ENCODE measurements at regions not wholly inside any gene's neighbourhood (a gene's known extent, or its start where the extent isn't known, plus 50 kb on each side); places are given as distances from the start of the nearest gene placed in this dataset.

- Mint-ChIP-seq H3K4me3 (no peak overlapping the region), H3K27ac (no peak overlapping the region), H3K9me3 (peaks cover 10% of the 10 kb centered on the region), H3K4me1 (peaks cover 9% of the 10 kb centered on the region), H3K27me3 (ENCODE audit: insufficient read depth) (no peaks in the 10 kb centered on the region), H3K36me3 (ENCODE audit: low read depth) (peaks cover 2% of the 10 kb centered on the region)
- TF ChIP-seq, protein P1, sequence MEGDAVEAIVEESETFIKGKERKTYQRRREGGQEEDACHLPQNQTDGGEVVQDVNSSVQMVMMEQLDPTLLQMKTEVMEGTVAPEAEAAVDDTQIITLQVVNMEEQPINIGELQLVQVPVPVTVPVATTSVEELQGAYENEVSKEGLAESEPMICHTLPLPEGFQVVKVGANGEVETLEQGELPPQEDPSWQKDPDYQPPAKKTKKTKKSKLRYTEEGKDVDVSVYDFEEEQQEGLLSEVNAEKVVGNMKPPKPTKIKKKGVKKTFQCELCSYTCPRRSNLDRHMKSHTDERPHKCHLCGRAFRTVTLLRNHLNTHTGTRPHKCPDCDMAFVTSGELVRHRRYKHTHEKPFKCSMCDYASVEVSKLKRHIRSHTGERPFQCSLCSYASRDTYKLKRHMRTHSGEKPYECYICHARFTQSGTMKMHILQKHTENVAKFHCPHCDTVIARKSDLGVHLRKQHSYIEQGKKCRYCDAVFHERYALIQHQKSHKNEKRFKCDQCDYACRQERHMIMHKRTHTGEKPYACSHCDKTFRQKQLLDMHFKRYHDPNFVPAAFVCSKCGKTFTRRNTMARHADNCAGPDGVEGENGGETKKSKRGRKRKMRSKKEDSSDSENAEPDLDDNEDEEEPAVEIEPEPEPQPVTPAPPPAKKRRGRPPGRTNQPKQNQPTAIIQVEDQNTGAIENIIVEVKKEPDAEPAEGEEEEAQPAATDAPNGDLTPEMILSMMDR (conservative IDR thresholded peaks at IDR 0.05): no peak
- H3K4me1 ChIP-seq (ENCODE audit: control insufficient read depth, insufficient read depth, low read length): no peaks in the 10 kb centered on the region
- 88 to 100% methylated on average over 2 to 3 of the region's 3 CpGs for WGBS, 2 experiments (ENCODE audit: insufficient coverage in 1 of 2, insufficient read length in 1 of 2)
- no peak overlapping the region for H3K9ac ChIP-seq (ENCODE audit: extremely low read depth, low read length, poor library complexity, severe bottlenecking)
- no peak overlapping the region for H3K27ac ChIP-seq (ENCODE audit: low read depth, low read length)
- H3K36me3 ChIP-seq (ENCODE audit: control insufficient read depth, insufficient read depth, low read length): no peaks in the 10 kb centered on the region
- no peak for DNase-seq
- H3K27me3 ChIP-seq (ENCODE audit: control insufficient read depth, insufficient read depth, low read length, poor library complexity, severe bottlenecking): no peaks in the 10 kb centered on the region
- H3K4me3 ChIP-seq (ENCODE audit: low read length): no peak overlapping the region
- H3K9me3 ChIP-seq (ENCODE audit: control insufficient read depth, low read length): peaks cover 4% of the 10 kb centered on the region
Measured at GRCh38 chr6:139659196-139659595, 284.7 kb upstream of the CITED2 start.

DNA sequence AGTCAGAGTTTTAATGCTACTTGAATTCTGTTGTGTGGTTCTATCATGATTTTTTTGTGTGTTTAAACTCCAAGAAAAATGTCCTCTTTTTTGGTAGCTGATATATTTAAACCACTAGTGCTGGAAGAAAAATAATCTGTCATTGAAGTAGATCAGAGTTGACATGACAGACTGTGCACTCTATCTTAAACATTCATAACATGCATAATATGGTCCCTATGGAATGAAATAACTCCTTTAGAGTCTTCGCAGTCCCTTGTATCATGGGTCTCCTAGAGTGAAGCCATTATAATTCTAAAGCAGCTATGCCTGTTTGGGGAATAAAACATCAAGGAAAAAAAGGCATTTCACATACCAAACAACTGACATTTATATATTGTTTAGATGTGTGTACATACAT lies 282.7 kb upstream of the CITED2 start:
- Histone ChIP-seq H3K27me3 (ENCODE audit: control insufficient read depth, insufficient read depth, low read length, poor library complexity, severe bottlenecking) (no peaks in the 10 kb centered on the region), H3K4me1 (ENCODE audit: control insufficient read depth, insufficient read depth, low read length) (no peaks in the 10 kb centered on the region), H3K9ac (ENCODE audit: extremely low read depth, low read length, poor library complexity, severe bottlenecking) (no peak overlapping the region), H3K27ac (ENCODE audit: low read depth, low read length) (no peak overlapping the region), H3K36me3 (ENCODE audit: control insufficient read depth, insufficient read depth, low read length) (no peaks in the 10 kb centered on the region), H3K9me3 (ENCODE audit: control insufficient read depth, low read length) (no peaks in the 10 kb centered on the region), H3K4me3 (ENCODE audit: low read length) (no peak overlapping the region)
- H3K4me1 Mint-ChIP-seq: peaks cover 14% of the 10 kb centered on the region
- H3K27ac Mint-ChIP-seq: no peak overlapping the region
- TF ChIP-seq, protein P1 (conservative IDR thresholded peaks at IDR 0.05): no peak
- WGBS, 2 experiments (ENCODE audit: insufficient coverage in 1 of 2, insufficient read length in 1 of 2): 100% methylated on average over 1 of the region's 1 CpG; no CpG with 5 or more reads in 1 of the 2 experiments
- no peak overlapping the region for H3K4me3 Mint-ChIP-seq
- DNase-seq: no peak
- no peaks in the 10 kb centered on the region for H3K36me3 Mint-ChIP-seq (ENCODE audit: low read depth)
- no peaks in the 10 kb centered on the region for H3K27me3 Mint-ChIP-seq (ENCODE audit: insufficient read depth)
- H3K9me3 Mint-ChIP-seq: no peaks in the 10 kb centered on the region

- Mint-ChIP-seq H3K4me3 (no peak overlapping the region), H3K9me3 (no peaks in the 10 kb centered on the region), H3K27ac (no peak overlapping the region), H3K36me3 (ENCODE audit: low read depth) (no peaks in the 10 kb centered on the region), H3K4me1 (peaks cover 14% of the 10 kb centered on the region), H3K27me3 (ENCODE audit: insufficient read depth) (no peaks in the 10 kb centered on the region)
- H3K9me3 ChIP-seq (ENCODE audit: control insufficient read depth, low read length): no peaks in the 10 kb centered on the region
- 73 to 89% methylated on average over 4 to 5 of the region's 5 CpGs for WGBS, 2 experiments (ENCODE audit: insufficient coverage in 1 of 2, insufficient read length in 1 of 2)
- H3K27me3 ChIP-seq (ENCODE audit: control insufficient read depth, insufficient read depth, low read length, poor library complexity, severe bottlenecking): no peaks in the 10 kb centered on the region
- no peak overlapping the region for H3K27ac ChIP-seq (ENCODE audit: low read depth, low read length)
- H3K4me1 ChIP-seq (ENCODE audit: control insufficient read depth, insufficient read depth, low read length): no peaks in the 10 kb centered on the region
- DNase-seq: no peak
- no peaks in the 10 kb centered on the region for H3K36me3 ChIP-seq (ENCODE audit: control insufficient read depth, insufficient read depth, low read length)
- H3K4me3 ChIP-seq (ENCODE audit: low read length): no peak overlapping the region
- no peak overlapping the region for H3K9ac ChIP-seq (ENCODE audit: extremely low read depth, low read length, poor library complexity, severe bottlenecking)
- TF ChIP-seq, protein P1 (conservative IDR thresholded peaks at IDR 0.05): no peak
Measured at GRCh38 chr6:139655783-139656705, 281.6 kb upstream of the CITED2 start.

Data from endodermal cell (in vitro differentiated cells).